ENCODE measurements at regions not wholly inside any gene's neighbourhood (a gene's known extent, or its start where the extent isn't known, plus 50 kb on each side); places are given as distances from the start of the nearest gene placed in this dataset.

GRCh38 chr6:22442826-22443225 lies 126.5 kb upstream of the HDGFL1 start (continued):
- TF ChIP-seq, protein P1, sequence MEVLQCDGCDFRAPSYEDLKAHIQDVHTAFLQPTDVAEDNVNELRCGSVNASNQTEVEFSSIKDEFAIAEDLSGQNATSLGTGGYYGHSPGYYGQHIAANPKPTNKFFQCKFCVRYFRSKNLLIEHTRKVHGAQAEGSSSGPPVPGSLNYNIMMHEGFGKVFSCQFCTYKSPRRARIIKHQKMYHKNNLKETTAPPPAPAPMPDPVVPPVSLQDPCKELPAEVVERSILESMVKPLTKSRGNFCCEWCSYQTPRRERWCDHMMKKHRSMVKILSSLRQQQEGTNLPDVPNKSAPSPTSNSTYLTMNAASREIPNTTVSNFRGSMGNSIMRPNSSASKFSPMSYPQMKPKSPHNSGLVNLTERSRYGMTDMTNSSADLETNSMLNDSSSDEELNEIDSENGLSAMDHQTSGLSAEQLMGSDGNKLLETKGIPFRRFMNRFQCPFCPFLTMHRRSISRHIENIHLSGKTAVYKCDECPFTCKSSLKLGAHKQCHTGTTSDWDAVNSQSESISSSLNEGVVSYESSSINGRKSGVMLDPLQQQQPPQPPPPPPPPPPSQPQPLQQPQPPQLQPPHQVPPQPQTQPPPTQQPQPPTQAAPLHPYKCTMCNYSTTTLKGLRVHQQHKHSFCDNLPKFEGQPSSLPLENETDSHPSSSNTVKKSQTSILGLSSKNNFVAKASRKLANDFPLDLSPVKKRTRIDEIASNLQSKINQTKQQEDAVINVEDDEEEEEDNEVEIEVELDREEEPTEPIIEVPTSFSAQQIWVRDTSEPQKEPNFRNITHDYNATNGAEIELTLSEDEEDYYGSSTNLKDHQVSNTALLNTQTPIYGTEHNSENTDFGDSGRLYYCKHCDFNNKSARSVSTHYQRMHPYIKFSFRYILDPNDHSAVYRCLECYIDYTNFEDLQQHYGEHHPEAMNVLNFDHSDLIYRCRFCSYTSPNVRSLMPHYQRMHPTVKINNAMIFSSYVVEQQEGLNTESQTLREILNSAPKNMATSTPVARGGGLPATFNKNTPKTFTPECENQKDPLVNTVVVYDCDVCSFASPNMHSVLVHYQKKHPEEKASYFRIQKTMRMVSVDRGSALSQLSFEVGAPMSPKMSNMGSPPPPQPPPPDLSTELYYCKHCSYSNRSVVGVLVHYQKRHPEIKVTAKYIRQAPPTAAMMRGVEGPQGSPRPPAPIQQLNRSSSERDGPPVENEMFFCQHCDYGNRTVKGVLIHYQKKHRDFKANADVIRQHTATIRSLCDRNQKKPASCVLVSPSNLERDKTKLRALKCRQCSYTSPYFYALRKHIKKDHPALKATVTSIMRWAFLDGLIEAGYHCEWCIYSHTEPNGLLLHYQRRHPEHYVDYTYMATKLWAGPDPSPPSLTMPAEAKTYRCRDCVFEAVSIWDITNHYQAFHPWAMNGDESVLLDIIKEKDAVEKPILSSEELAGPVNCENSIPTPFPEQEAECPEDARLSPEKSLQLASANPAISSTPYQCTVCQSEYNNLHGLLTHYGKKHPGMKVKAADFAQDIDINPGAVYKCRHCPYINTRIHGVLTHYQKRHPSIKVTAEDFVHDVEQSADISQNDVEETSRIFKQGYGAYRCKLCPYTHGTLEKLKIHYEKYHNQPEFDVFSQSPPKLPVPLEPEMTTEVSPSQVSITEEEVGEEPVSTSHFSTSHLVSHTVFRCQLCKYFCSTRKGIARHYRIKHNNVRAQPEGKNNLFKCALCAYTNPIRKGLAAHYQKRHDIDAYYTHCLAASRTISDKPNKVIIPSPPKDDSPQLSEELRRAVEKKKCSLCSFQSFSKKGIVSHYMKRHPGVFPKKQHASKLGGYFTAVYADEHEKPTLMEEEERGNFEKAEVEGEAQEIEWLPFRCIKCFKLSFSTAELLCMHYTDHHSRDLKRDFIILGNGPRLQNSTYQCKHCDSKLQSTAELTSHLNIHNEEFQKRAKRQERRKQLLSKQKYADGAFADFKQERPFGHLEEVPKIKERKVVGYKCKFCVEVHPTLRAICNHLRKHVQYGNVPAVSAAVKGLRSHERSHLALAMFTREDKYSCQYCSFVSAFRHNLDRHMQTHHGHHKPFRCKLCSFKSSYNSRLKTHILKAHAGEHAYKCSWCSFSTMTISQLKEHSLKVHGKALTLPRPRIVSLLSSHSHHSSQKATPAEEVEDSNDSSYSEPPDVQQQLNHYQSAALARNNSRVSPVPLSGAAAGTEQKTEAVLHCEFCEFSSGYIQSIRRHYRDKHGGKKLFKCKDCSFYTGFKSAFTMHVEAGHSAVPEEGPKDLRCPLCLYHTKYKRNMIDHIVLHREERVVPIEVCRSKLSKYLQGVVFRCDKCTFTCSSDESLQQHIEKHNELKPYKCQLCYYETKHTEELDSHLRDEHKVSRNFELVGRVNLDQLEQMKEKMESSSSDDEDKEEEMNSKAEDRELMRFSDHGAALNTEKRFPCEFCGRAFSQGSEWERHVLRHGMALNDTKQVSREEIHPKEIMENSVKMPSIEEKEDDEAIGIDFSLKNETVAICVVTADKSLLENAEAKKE (CRISPR knock-in tag; IDR thresholded peaks at IDR 0.05) = no peak
- no peak for TF ChIP-seq STAT1 (IDR thresholded peaks at IDR 0.05; ENCODE audit: unreplicated experiment)

- Mint-ChIP-seq H3K27me3 (ENCODE audit: insufficient read depth, low read depth, poor library complexity) (no peaks in the 10 kb centered on the region), H3K9me3 (no peaks in the 10 kb centered on the region), H3K36me3 (ENCODE audit: low read depth) (no peaks in the 10 kb centered on the region), H3K4me3 (no peak overlapping the region), H3K4me1 (peaks cover 5% of the 10 kb centered on the region; the same call in 2 of the 3 replicates), H3K27ac (no peak overlapping the region)
- peaks cover 8% of the 10 kb centered on the region for H3K9me2 ChIP-seq (ENCODE audit: insufficient read depth)
- no peak overlapping the region for H3K27ac ChIP-seq (ENCODE audit: low read depth)
- no peak overlapping the region for H3K4me2 ChIP-seq
- no peak overlapping the region for H2AFZ ChIP-seq
- H3K4me3 ChIP-seq = no peak overlapping the region
- no peak for ATAC-seq
- no peaks in the 10 kb centered on the region for H3K36me3 ChIP-seq (ENCODE audit: insufficient read depth)
- no peaks in the 10 kb centered on the region for H3K27me3 ChIP-seq (ENCODE audit: insufficient read depth)
- peaks cover 11% of the 10 kb centered on the region for H3K4me1 ChIP-seq (ENCODE audit: insufficient read depth)
- no peaks in the 10 kb centered on the region for H3K79me2 ChIP-seq (replicated peaks; ENCODE audit: insufficient read depth)
- no peaks in the 10 kb centered on the region for H4K20me1 ChIP-seq (replicated peaks; ENCODE audit: insufficient read depth)
- DNase-seq (ENCODE audit: low spot score) = no peak
- H3F3A ChIP-seq (replicated peaks; ENCODE audit: low read depth) = no peaks in the 10 kb centered on the region
- no peak for TF ChIP-seq POLR2AphosphoS5 (IDR thresholded peaks at IDR 0.05; ENCODE audit: low read depth)
- no peak for TF ChIP-seq ETS1 (IDR thresholded peaks at IDR 0.05)
- no peak for TF ChIP-seq ZNF114 (CRISPR knock-in tag; IDR thresholded peaks at IDR 0.05)
- TF ChIP-seq JUNB (IDR thresholded peaks at IDR 0.05; ENCODE audit: unreplicated experiment) = no peak
- TF ChIP-seq, protein P2, sequence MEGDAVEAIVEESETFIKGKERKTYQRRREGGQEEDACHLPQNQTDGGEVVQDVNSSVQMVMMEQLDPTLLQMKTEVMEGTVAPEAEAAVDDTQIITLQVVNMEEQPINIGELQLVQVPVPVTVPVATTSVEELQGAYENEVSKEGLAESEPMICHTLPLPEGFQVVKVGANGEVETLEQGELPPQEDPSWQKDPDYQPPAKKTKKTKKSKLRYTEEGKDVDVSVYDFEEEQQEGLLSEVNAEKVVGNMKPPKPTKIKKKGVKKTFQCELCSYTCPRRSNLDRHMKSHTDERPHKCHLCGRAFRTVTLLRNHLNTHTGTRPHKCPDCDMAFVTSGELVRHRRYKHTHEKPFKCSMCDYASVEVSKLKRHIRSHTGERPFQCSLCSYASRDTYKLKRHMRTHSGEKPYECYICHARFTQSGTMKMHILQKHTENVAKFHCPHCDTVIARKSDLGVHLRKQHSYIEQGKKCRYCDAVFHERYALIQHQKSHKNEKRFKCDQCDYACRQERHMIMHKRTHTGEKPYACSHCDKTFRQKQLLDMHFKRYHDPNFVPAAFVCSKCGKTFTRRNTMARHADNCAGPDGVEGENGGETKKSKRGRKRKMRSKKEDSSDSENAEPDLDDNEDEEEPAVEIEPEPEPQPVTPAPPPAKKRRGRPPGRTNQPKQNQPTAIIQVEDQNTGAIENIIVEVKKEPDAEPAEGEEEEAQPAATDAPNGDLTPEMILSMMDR (conservative IDR thresholded peaks at IDR 0.05; ENCODE audit: low read depth in 2 of 2) = no peak
- TF ChIP-seq EZH2phosphoT487 (IDR thresholded peaks at IDR 0.05; ENCODE audit: unreplicated experiment) = no peak
- no peak for TF ChIP-seq STAT1 (IDR thresholded peaks at IDR 0.05; ENCODE audit: unreplicated experiment)
- TF ChIP-seq EZH2 (IDR thresholded peaks at IDR 0.05; ENCODE audit: low read depth, unreplicated experiment) = no peak
- TF ChIP-seq ZNF331 (CRISPR knock-in tag; IDR thresholded peaks at IDR 0.05; ENCODE audit: low read depth) = no peak
- TF ChIP-seq REST (IDR thresholded peaks at IDR 0.05; ENCODE audit: unreplicated experiment) = no peak
Measured at GRCh38 chr6:22444330-22444729, 125.0 kb upstream of the HDGFL1 start.

Measured in GM23338 (cell line).